ENCODE measurements at regions not wholly inside any gene's neighbourhood (a gene's known extent, or its start where the extent isn't known, plus 50 kb on each side); places are given as distances from the start of the nearest gene placed in this dataset.
"Not testable (repeated sequence)": the region's sequence is repeated elsewhere in the genome, so short reads cannot be mapped to it uniquely, and the experiment has no call there.

DNA sequence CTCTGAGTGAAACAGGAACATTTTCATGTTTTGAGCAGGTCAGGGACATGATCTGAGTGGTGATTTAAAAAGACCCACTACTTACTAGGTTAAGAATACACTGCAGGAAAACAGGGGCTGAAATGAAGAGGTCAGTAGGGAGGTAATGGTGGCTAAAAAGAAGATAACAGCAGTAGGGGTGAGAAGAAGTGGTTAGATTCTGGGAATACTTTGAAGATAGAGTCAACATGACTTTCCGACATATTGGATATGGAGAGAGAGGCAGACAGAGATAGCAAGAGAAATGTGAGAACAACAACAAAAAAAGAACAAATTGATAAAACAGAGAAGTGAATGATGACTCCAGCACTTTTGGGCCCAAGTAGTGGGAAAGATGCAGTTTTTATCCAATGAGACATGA is 168.0 kb downstream of the ALX1 start:
- no peaks in the 10 kb centered on the region for H3K9me3 Mint-ChIP-seq
- H3K4me1 Mint-ChIP-seq, result no peaks in the 10 kb centered on the region
- no peak overlapping the region for H3K27ac Mint-ChIP-seq
- no peak overlapping the region for H3K4me3 Mint-ChIP-seq
- no peak for DNase-seq
- no peaks in the 10 kb centered on the region for H3K36me3 Mint-ChIP-seq
- CTCF ChIA-PET, result interaction anchor here (1.6 kb wide), 1 partner anchor 23 kb away, joined by 3 read pairs; no protein-coding TSS in a partner anchor
- no peaks in the 10 kb centered on the region for H3K27me3 Mint-ChIP-seq

DNA sequence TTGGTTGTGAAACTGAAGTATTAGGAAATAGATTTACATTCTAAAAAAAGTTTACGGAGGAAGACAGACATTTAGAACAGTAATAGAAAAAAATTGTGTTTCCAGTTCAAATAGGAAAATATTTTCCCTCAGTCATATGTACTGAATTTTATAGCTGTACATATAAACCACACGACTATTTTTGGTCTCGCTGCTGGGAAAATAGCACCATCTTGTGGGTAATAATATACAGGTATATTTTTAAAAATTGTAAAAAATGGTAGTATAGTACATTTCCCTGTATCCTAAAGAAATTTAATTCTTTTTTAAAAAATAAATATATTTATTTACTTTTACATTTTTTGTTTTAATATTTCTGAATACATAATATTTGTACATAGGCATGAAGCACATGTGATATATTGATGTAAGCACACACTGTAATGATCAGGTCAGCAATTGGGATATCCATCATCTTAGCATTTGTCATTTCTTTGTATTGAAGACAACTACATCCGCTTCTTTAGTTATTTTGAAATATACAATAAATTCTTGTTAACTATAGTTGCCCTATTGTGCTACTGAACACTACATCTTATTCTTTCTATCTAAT is 168.6 kb downstream of the ALX1 start:
- Mint-ChIP-seq H3K27ac (no peak overlapping the region), H3K4me1 (no peaks in the 10 kb centered on the region), H3K27me3 (no peaks in the 10 kb centered on the region), H3K9me3 (no peaks in the 10 kb centered on the region), H3K36me3 (no peaks in the 10 kb centered on the region), H3K4me3 (no peak overlapping the region)
- DNase-seq, result no peak
- CTCF ChIA-PET, result interaction anchor here (1.6 kb wide), 1 partner anchor 23 kb away, joined by 3 read pairs; no protein-coding TSS in a partner anchor

DNA sequence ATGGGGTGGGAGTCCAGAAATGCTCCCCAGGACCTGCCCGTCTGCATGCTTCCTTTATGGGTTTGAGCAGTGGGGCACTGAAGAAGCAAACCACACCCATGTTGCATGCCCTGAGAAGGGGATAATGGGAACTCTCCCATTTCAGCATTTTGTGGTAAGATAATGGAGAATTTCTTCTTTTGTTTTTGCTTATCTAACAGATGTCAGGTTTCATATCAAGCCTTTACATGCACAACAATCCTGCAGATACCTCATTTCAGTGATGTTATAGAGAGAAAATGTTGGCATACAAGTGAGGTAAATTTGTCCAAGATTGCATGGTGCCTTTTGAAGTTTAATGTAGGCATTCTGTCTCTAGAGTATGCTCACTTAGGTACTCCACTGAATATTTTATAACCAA is 177.0 kb downstream of the ALX1 start:
- Mint-ChIP-seq H3K4me3 (no peak overlapping the region), H3K36me3 (no peaks in the 10 kb centered on the region), H3K27me3 (no peaks in the 10 kb centered on the region), H3K4me1 (no peaks in the 10 kb centered on the region), H3K9me3 (no peaks in the 10 kb centered on the region), H3K27ac (no peak overlapping the region)
- DNase-seq, result no peak
- CTCF ChIA-PET, result no interaction called here

DNA sequence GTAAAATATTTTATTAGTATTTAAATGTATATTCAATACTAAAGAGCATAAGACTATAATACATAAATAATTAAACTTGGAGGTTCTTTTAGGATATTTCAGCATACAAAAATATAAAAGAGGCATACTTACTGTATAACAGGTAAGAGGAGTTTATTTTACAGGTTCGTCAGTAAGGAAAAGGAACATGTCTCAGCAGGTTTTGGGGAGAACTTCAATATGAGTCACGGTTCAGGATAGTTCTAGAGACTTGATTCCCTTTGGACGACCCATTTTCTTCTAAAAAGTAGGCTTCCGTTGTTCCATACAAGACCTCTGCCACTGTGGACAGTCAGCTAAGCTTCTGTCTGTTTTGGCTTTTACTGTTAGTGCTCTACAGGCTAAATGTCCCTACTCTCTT is 181.1 kb downstream of the ALX1 start:
- no peaks in the 10 kb centered on the region for H3K4me1 Mint-ChIP-seq
- DNase-seq, result no peak
- no peak overlapping the region for H3K4me3 Mint-ChIP-seq
- CTCF ChIA-PET, result no interaction called here
- no peaks in the 10 kb centered on the region for H3K36me3 Mint-ChIP-seq
- H3K27ac Mint-ChIP-seq, result no peak overlapping the region
- no peaks in the 10 kb centered on the region for H3K27me3 Mint-ChIP-seq
- no peaks in the 10 kb centered on the region for H3K9me3 Mint-ChIP-seq

DNA sequence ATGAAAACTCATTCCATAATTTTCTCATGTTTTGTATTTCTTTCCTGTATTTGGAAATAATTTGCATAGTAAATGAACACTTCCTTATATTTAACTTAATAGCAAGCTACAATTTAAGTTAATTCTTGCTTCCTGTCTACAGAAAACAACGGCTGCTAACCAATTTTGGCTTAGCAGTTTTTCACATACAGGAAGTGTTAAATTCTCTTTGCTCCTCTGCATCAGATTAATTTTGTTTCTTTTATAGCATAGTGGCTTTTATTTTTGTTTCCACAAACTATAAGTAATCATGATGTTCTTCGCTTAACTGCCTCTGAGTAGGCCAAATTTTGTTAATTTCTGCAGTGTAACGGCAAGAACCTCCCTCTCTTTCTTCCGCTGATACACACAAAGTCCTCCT is 182.9 kb downstream of the ALX1 start:
- Mint-ChIP-seq H3K4me1 (no peaks in the 10 kb centered on the region), H3K36me3 (no peaks in the 10 kb centered on the region), H3K9me3 (no peaks in the 10 kb centered on the region), H3K4me3 (no peak overlapping the region), H3K27ac (no peak overlapping the region), H3K27me3 (no peaks in the 10 kb centered on the region)
- no peak for DNase-seq
- CTCF ChIA-PET, result no interaction called here

DNA sequence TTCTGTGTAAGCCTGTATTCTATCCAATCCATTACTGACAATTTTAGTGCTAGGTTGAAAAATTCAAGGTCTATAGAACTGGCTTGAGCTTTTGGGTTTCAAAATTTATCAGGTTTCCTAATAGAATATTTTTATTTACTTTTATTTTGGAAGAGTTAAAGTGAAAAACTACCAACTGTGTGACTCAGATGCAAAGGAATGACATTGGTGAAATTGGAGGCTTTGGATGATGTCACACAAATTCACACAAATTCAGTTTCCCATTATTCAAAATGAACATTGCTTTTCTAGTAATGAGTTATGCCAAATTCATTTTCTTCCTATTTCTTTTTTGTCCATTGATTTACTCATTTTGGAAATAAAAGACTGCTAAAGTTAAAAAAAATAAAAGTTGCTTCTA is 186.9 kb downstream of the ALX1 start:
- no peaks in the 10 kb centered on the region for H3K9me3 Mint-ChIP-seq
- H3K27me3 Mint-ChIP-seq, result peaks cover 3% of the 10 kb centered on the region
- H3K27ac Mint-ChIP-seq, result no peak overlapping the region
- no peak for DNase-seq
- no peaks in the 10 kb centered on the region for H3K36me3 Mint-ChIP-seq
- no peak overlapping the region for H3K4me3 Mint-ChIP-seq
- CTCF ChIA-PET, result interaction anchor here (1.7 to 2.5 kb wide), 2 partner anchors 401 to 454 kb away, joined by 7 to 21 read pairs; no protein-coding TSS in a partner anchor
- peaks cover 13% of the 10 kb centered on the region for H3K4me1 Mint-ChIP-seq

DNA sequence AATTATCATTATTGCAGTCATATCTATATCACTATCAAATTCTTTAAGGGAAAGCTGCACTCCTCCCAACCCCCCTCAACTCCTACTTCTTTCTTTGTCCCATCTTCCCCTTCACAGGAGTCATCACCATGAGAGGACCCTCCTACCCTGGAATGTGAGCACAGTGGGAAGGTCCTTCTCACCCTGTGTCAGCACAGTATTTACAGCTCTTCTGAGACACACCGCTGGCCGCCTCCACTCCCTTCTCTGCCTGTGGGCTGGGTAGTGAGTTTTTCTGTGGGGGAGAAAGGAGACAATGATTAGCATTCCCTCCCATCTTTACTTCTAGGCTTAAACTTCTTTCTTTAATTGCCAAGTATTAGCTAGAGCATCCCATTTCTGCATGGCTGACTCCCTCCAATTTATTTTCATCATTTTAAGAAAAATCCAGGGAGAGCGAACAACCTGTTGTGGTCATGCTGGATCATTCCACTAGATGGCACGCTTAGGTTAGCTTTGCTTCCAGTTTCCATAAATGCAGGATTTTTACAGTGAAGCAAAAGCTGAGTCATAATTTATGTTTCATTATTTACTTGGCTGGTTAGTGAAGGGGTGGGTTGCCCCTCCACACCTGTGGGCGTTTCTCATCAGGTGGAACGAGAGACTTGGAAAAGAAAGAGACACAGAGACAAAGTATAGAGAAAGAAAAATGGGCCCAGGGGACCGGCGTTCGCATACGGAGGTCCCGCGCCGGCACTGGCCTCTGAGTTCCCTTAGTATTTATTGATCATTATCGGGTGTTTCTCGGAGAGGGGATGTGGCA is 188.5 kb downstream of the ALX1 start:
- no peaks in the 10 kb centered on the region for H3K9me3 Mint-ChIP-seq
- H3K4me1 Mint-ChIP-seq, result peaks cover 13% of the 10 kb centered on the region
- DNase-seq, result peak; percentile 57
- no peaks in the 10 kb centered on the region for H3K36me3 Mint-ChIP-seq
- peak overlapping the region; percentile 71 for H3K4me3 Mint-ChIP-seq
- peaks cover 3% of the 10 kb centered on the region for H3K27me3 Mint-ChIP-seq
- CTCF ChIA-PET, result interaction anchor here (0.8 to 2.5 kb wide), 5 partner anchors 8 to 452 kb away, joined by 3 to 21 read pairs (median 4); no protein-coding TSS in a partner anchor
- no peak overlapping the region for H3K27ac Mint-ChIP-seq

DNA sequence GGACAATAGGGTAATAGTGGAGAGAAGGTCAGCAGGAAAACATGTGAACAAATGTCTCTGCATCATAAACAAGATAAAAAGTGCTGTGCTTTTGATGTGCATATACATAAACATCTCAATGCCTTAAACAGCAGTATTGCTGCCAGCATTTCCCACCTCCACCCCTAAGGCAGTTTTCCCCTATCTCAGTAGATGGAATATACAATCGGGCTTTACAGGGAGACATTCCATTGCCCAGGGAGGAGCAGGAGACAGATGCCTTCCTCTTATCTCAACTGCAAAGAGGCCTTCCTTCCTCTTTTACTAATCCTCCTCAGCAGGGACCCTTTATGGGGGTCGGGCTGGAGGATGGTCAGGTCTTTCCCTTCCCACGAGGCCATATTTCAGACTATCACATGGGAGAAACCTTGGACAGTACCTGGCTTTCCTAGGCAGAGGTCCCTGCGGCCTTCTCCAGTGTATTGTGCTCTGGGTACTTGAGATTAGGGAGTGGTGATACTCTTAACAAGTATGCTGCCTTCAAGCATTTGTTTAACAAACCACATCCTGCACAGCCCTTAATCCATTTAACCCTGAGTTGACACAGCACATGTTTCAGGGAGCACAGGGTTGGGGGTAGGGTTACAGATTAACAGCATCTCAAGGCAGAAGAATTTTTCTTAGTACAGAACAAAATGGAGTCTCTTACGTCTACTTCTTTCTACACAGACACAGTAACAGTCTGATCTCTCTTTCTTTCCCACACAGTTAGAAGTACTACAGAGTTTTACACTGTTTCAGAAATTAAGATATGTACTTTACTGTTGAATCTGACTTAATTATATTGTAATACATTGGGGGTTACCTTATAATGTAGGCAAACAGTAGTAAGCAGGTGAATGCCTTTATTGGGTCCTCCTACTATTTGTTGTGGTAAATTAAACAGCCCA is 189.4 kb downstream of the ALX1 start:
- Mint-ChIP-seq H3K4me1 (peaks cover 13% of the 10 kb centered on the region), H3K4me3 (peak overlapping the region; percentile 71)
- H3K9me3 Mint-ChIP-seq, H3K36me3 Mint-ChIP-seq, H3K27ac Mint-ChIP-seq, H3K27me3 Mint-ChIP-seq, DNase-seq: not testable (repeated sequence)
- CTCF ChIA-PET, result interaction anchor here (1.0 to 2.5 kb wide), 2 partner anchors 87 to 398 kb away, joined by 3 to 21 read pairs; no protein-coding TSS in a partner anchor

DNA sequence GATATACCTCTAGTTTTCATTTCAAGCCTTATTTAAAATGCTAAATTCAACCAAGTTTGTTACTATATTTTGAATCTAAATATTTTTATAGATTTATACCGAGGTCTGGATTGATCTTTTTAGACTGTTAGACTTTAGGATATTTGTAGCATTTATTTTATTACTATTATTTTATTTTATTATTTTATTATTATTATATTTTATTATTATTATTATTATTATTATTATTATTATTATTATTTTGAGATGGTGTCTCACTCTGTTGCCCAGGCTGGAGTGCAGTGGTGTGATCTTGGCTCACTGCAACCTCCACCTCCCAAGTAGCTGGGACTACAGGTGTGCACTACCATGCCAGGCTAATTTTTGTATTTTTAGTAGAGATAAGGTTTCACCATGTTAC is 195.3 kb downstream of the ALX1 start:
- H3K27ac Mint-ChIP-seq, CTCF ChIA-PET, H3K4me3 Mint-ChIP-seq, H3K9me3 Mint-ChIP-seq, H3K4me1 Mint-ChIP-seq, H3K27me3 Mint-ChIP-seq, DNase-seq, H3K36me3 Mint-ChIP-seq: not testable (repeated sequence)

DNA sequence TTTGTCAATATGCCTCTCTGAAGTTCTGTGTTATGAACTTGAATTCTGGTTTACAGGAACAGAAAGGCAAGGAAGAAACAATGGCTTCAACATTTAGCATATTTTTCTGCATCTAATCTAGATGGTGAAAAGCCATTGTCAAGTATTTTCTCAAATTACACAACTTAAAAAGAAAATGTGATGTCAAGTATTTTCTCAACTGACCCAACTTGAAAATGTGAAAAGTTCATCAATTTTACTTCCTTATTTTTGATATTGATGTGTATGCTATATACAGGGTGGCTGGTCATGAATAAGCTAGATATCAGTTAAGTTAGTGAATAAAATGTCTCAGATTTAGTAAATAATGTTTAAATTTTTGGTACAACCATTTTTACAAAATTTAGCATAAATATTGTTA is 196.7 kb downstream of the ALX1 start:
- Mint-ChIP-seq H3K36me3 (no peaks in the 10 kb centered on the region), H3K9me3 (no peaks in the 10 kb centered on the region), H3K4me1 (no peaks in the 10 kb centered on the region), H3K4me3 (no peak overlapping the region), H3K27me3 (no peaks in the 10 kb centered on the region), H3K27ac (no peak overlapping the region)
- CTCF ChIA-PET, result interaction anchor here (1.1 kb wide), 1 partner anchor 9 kb away, joined by 4 read pairs; no protein-coding TSS in a partner anchor
- DNase-seq, result no peak

DNA sequence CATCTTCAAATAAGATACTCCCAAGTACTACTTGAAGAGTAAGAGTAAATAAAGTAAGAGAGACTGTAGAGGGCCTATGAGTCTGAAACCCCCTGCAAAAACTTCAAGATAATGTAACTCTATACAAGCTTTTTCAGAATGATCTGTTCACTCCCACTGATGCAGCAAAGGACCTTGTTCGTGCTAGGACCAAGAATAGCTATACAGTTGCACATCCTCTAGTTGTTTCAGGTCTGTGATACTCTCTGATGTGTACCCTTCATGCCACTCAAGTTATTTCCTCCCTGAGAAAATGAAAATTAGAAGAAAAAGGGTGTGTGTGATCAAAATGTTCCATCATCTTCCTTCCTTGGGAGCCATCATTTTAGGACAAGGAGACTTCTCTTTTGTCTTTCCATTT is 204.4 kb downstream of the ALX1 start:
- CTCF ChIA-PET, result no interaction called here

DNA sequence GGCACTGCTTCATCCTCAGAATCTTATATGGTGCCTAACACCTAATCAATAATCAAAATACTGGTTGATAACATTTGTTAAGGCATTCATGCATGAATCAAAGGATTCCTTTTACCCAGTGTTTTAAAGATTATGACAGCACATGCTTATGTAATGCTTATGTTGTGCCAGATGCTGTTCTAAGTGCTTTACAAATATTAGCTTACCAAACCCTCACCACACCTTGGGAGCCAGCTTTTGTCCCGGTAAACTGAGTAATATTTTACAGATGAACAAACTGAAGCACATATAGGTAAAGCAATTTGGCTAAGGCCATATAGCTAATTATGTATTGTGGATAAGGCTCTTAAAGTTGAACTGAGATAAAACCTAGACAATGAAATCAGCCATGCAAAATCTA is 209.2 kb downstream of the ALX1 start:
- Mint-ChIP-seq H3K36me3 (no peaks in the 10 kb centered on the region), H3K9me3 (peaks cover 3% of the 10 kb centered on the region), H3K27me3 (no peaks in the 10 kb centered on the region), H3K4me1 (no peaks in the 10 kb centered on the region), H3K27ac (no peak overlapping the region), H3K4me3 (no peak overlapping the region)
- DNase-seq, result no peak
- CTCF ChIA-PET, result interaction anchor here (0.5 kb wide), 1 partner anchor 92 kb away, joined by 3 read pairs; no protein-coding TSS in a partner anchor

More for the DNA sequence above, 204.4 kb downstream of the ALX1 start:
- Mint-ChIP-seq H3K36me3 (no peaks in the 10 kb centered on the region), H3K4me1 (no peaks in the 10 kb centered on the region), H3K9me3 (no peaks in the 10 kb centered on the region), H3K27me3 (no peaks in the 10 kb centered on the region), H3K4me3 (no peak overlapping the region), H3K27ac (no peak overlapping the region)
- no peak for DNase-seq

DNA sequence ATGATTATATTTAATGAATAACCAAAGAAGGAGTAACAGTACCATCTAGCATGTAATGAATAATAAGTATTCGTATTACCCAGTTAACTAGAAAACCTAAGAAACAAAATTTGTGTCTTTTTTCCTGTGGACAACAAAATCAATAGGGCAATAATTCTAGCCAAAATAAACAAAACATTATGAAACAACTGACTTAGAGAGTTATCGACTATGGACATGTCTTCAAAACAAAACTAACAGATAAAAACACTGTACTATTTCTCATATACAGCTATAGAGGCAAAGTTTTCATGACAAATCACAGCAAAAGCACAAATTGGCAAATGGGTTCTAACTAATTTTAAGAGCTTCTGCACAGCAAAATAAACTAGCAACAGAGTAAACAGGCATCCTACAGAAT is 224.1 kb downstream of the ALX1 start:
- H3K9me3 Mint-ChIP-seq, result peaks cover 3% of the 10 kb centered on the region
- no peak for DNase-seq
- CTCF ChIA-PET, result interaction anchor here (0.6 to 0.7 kb wide), 2 partner anchors 16 to 391 kb away, joined by 3 read pairs; no protein-coding TSS in a partner anchor
- H3K4me3 Mint-ChIP-seq, result no peak overlapping the region
- no peaks in the 10 kb centered on the region for H3K36me3 Mint-ChIP-seq
- no peaks in the 10 kb centered on the region for H3K27me3 Mint-ChIP-seq
- H3K27ac Mint-ChIP-seq, result no peak overlapping the region
- no peaks in the 10 kb centered on the region for H3K4me1 Mint-ChIP-seq

DNA sequence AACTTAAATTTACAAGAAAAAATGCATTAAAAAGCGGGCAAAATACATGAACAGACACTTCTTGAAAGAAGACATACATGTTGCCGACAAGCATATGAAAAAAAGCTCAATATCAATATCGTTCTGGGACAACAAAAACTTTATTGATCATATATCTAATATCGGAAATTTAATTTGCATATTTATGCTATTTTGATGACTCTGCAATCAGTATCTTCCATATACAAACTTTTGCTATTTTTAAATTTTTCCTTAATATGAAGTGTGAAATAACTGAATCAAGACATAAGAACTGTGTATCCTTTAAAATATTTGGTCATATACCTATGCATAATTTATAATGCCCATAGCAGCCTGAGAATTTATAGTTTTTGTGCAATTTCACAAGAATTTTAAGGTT is 224.6 kb downstream of the ALX1 start:
- no peak overlapping the region for H3K4me3 Mint-ChIP-seq
- peaks cover 3% of the 10 kb centered on the region for H3K9me3 Mint-ChIP-seq
- no peak overlapping the region for H3K27ac Mint-ChIP-seq
- H3K4me1 Mint-ChIP-seq, result no peaks in the 10 kb centered on the region
- H3K36me3 Mint-ChIP-seq, result no peaks in the 10 kb centered on the region
- no peak for DNase-seq
- H3K27me3 Mint-ChIP-seq, result no peaks in the 10 kb centered on the region
- CTCF ChIA-PET, result interaction anchor here (0.7 kb wide), 1 partner anchor 390 kb away, joined by 3 read pairs; no protein-coding TSS in a partner anchor

All from activated naive CD4-positive, alpha-beta T cell treated with anti-CD3 and anti-CD28 coated beads, Interleukin-2, amount 10 ng/mL, durations not matched to agents 7 days and 5 days (primary cell).